MM.1S (cell line): ENCODE measurements at regions not wholly inside any gene's neighbourhood (a gene's known extent, or its start where the extent isn't known, plus 50 kb on each side); places are given as distances from the start of the nearest gene placed in this dataset.

Experiments used
- DNase-seq: peaks from one replicate; pipeline ENCODE4 v3.0.0-alpha.2; 2015
- H2AFZ ChIP-seq: fragments of 300-600 bp; sonication (generic); 2 replicates; pipeline ENCODE4 v1.6.0; 2016; ENCODE audit warnings: antibody characterized with exemption, low read length
- H3F3A ChIP-seq: fragments of 300-600 bp; sonication (generic); 2 replicates; pipeline ENCODE4 v1.6.1; 2016; ENCODE audit warnings: mild to moderate bottlenecking, antibody characterized with exemption, low read length, moderate library complexity, mixed read lengths; ENCODE audit not compliant: insufficient read depth
- H3K27ac ChIP-seq: fragments of 300-600 bp; sonication (generic); 2 replicates; pipeline ENCODE4 v1.5.1; 2016; ENCODE audit warnings: mild to moderate bottlenecking, low read length
- H3K27me3 ChIP-seq: fragments of 300-600 bp; sonication (generic); replicated peaks from 2 replicates; pipeline ENCODE4 v1.6.0; 2016; ENCODE audit warnings: low read length; ENCODE audit not compliant: insufficient read depth
- H3K36me3 ChIP-seq: fragments of 300-600 bp; sonication (generic); replicated peaks from 2 replicates; pipeline ENCODE4 v1.6.1; 2016; ENCODE audit warnings: mild to moderate bottlenecking, low read length, mixed read lengths; ENCODE audit not compliant: insufficient read depth
- H3K4me1 ChIP-seq: fragments of 300-600 bp; sonication (generic); 2 replicates; pipeline ENCODE4 v1.6.1; 2016; ENCODE audit warnings: low read length, mixed read lengths
- H3K4me2 ChIP-seq: fragments of 300-600 bp; sonication (generic); 2 replicates; pipeline ENCODE4 v1.6.0; 2016; ENCODE audit warnings: low read depth, low read length
- H3K4me3 ChIP-seq: fragments of 300-600 bp; sonication (generic); 2 replicates; pipeline ENCODE4 v1.5.1; 2016; ENCODE audit warnings: low read length, mixed read lengths
- H3K79me2 ChIP-seq: fragments of 300-600 bp; sonication (generic); 2 replicates; pipeline ENCODE4 v1.6.1; 2016; ENCODE audit warnings: mixed run types, low read length, mixed read lengths
- H3K9ac ChIP-seq: fragments of 300-600 bp; sonication (generic); 2 replicates; pipeline ENCODE4 v1.6.1; 2016; ENCODE audit warnings: low read length, mixed read lengths
- H3K9me2 ChIP-seq: fragments of 300-600 bp; sonication (generic); replicated peaks from 2 replicates; pipeline ENCODE4 v1.6.1; 2016; ENCODE audit warnings: mild to moderate bottlenecking, low read length, mixed read lengths; ENCODE audit not compliant: insufficient read depth
- H3K9me3 ChIP-seq: fragments of 300-600 bp; sonication (generic); replicated peaks from 2 replicates; pipeline ENCODE4 v1.6.1; 2016; ENCODE audit warnings: mild to moderate bottlenecking, low read length, mixed read lengths; ENCODE audit not compliant: insufficient read depth
- H4K20me1 ChIP-seq: fragments of 300-600 bp; sonication (generic); 2 replicates; pipeline ENCODE4 v1.6.1; 2016; ENCODE audit warnings: mild to moderate bottlenecking, low read length, moderate library complexity, mixed read lengths; ENCODE audit not compliant: insufficient read depth
- CTCF ChIP-seq: fragments of 300-600 bp; sonication (generic); IDR thresholded peaks from 2 replicates; pipeline ENCODE4 v1.5.1; 2016; ENCODE audit warnings: antibody characterized with exemption, low read length, mixed read lengths
- EZH2 ChIP-seq: fragments of 300-600 bp; sonication (generic); optimal IDR thresholded peaks from 2 replicates; pipeline ENCODE3; 2017; ENCODE audit warnings: low read depth, mild to moderate bottlenecking, antibody characterized with exemption, low read length, mixed read lengths
- EZH2phosphoT487 ChIP-seq: fragments of 300-600 bp; sonication (generic); IDR thresholded peaks from 2 replicates; pipeline ENCODE4 v1.6.1; 2018; ENCODE audit warnings: antibody characterized with exemption, low read length

GRCh38 chr2:49804111-49804510, 649.8 kb upstream of the FSHR start:
- DNase-seq, result no peak
- Histone ChIP-seq H2AFZ (no peak overlapping the region), H3K27me3 (no peaks in the 10 kb centered on the region), H3K9me3 (no peaks in the 10 kb centered on the region), H3K4me3 (no peak overlapping the region), H3K36me3 (no peaks in the 10 kb centered on the region), H3K27ac (no peak overlapping the region), H3K79me2 (no peaks in the 10 kb centered on the region), H3K9ac (no peak overlapping the region), H3K4me2 (no peak overlapping the region), H4K20me1 (no peaks in the 10 kb centered on the region), H3K9me2 (no peaks in the 10 kb centered on the region), H3F3A (no peaks in the 10 kb centered on the region), H3K4me1 (0 out of 2 replicates have a peak, but pooled peaks cover 3% of the 10 kb centered on the region)
- TF ChIP-seq CTCF (no peak), EZH2phosphoT487 (no peak), EZH2 (no peak)

- Histone ChIP-seq H3K79me2 (no peaks in the 10 kb centered on the region), H3K4me3 (no peak overlapping the region), H4K20me1 (no peaks in the 10 kb centered on the region), H3K27ac (no peak overlapping the region), H3K9me3 (no peaks in the 10 kb centered on the region), H3K9ac (no peak overlapping the region), H3K36me3 (no peaks in the 10 kb centered on the region), H3K9me2 (no peaks in the 10 kb centered on the region), H3K27me3 (no peaks in the 10 kb centered on the region), H2AFZ (no peak overlapping the region), H3F3A (no peaks in the 10 kb centered on the region), H3K4me1 (0 out of 2 replicates have a peak, but pooled peaks cover 3% of the 10 kb centered on the region), H3K4me2 (no peak overlapping the region)
- DNase-seq, result no peak
- no peak for TF ChIP-seq CTCF
- no peak for TF ChIP-seq EZH2
- TF ChIP-seq EZH2phosphoT487, result no peak
Measured at GRCh38 chr2:49801898-49802450, 647.7 kb upstream of the FSHR start.

GRCh38 chr2:49798570-49798969, 644.3 kb upstream of the FSHR start:
- H3K4me1 ChIP-seq, result no peaks in the 10 kb centered on the region
- no peaks in the 10 kb centered on the region for H3K79me2 ChIP-seq
- no peaks in the 10 kb centered on the region for H3K27me3 ChIP-seq
- H3K9me2 ChIP-seq, result no peaks in the 10 kb centered on the region
- no peaks in the 10 kb centered on the region for H4K20me1 ChIP-seq
- no peaks in the 10 kb centered on the region for H3F3A ChIP-seq
- no peak for TF ChIP-seq CTCF
- TF ChIP-seq EZH2, result no peak
- TF ChIP-seq EZH2phosphoT487, result no peak
- no peak for DNase-seq
- H3K36me3 ChIP-seq, result no peaks in the 10 kb centered on the region
- H3K4me3 ChIP-seq, result no peak overlapping the region
- no peak overlapping the region for H3K4me2 ChIP-seq
- no peaks in the 10 kb centered on the region for H3K9me3 ChIP-seq
- H3K9ac ChIP-seq, result no peak overlapping the region
- no peak overlapping the region for H3K27ac ChIP-seq
- no peak overlapping the region for H2AFZ ChIP-seq
